ENCODE measurements at regions not wholly inside any gene's neighbourhood (a gene's known extent, or its start where the extent isn't known, plus 50 kb on each side); places are given as distances from the start of the nearest gene placed in this dataset.

DNA sequence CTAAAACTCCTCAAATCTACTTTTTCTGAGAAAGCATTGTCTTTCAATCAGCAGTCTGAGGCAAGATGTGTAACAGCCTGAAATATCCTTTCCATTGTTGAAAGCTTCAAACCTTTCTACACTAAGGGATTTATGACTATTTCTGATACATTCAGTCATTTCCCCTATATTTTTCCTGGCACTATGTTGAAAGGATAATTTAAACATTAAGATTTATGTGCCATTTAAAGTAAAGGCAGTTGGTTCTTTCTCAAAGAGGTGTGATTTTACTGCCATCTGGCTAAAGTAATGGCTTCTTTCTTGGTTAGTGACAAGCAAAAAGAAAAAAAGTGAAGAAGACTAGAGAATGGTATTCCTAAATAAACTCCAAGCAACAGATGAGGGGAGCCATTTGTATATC, 249.6 kb upstream of the COL8A1 start:
- no peak for TF ChIP-seq CTCF (conservative IDR thresholded peaks at IDR 0.05; ENCODE audit: low read length)
- no peak for TF ChIP-seq EZH2phosphoT487 (IDR thresholded peaks at IDR 0.05; ENCODE audit: borderline replicate concordance, low read depth, low read length)
